ENCODE measurements at regions not wholly inside any gene's neighbourhood (a gene's known extent, or its start where the extent isn't known, plus 50 kb on each side); places are given as distances from the start of the nearest gene placed in this dataset.

DNA sequence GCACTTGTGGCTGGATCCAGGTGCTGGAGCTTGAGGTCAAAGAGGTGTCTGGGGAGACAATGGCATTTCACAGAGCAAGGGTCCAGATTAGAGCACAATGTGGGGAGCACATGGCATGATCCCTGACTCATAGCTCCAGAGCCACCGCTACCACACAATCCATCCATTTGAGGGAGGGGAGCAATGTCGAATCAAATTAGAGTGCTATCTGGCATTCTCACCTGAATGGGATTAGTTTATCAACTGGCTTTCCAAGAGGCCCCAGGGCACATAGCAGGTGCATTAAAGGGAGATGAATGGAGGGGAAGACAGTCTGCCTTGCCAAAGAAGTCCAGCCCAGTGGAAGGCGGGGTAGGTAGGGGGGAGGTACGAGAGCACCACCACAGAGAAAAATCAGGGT lies 194.4 kb upstream of the GPR12 start:
- H3K9me3 ChIP-seq, result no peaks in the 10 kb centered on the region
- H3K9ac ChIP-seq (ENCODE audit: low read depth in 2 of 2, low read length in 2 of 2), result peak overlapping the region; percentile 16 to 76
- H3K36me3 ChIP-seq, result no peaks in the 10 kb centered on the region
- no peak overlapping the region for H3K4me3 ChIP-seq
- TF ChIP-seq, protein P1, sequence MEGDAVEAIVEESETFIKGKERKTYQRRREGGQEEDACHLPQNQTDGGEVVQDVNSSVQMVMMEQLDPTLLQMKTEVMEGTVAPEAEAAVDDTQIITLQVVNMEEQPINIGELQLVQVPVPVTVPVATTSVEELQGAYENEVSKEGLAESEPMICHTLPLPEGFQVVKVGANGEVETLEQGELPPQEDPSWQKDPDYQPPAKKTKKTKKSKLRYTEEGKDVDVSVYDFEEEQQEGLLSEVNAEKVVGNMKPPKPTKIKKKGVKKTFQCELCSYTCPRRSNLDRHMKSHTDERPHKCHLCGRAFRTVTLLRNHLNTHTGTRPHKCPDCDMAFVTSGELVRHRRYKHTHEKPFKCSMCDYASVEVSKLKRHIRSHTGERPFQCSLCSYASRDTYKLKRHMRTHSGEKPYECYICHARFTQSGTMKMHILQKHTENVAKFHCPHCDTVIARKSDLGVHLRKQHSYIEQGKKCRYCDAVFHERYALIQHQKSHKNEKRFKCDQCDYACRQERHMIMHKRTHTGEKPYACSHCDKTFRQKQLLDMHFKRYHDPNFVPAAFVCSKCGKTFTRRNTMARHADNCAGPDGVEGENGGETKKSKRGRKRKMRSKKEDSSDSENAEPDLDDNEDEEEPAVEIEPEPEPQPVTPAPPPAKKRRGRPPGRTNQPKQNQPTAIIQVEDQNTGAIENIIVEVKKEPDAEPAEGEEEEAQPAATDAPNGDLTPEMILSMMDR (IDR thresholded peaks at IDR 0.05), result no peak
- H3K27me3 ChIP-seq, result no peaks in the 10 kb centered on the region
- DNase-seq, result no peak
- intact Hi-C loops (cut with DNase I), result loop anchor here (10.0 kb wide), 1 partner anchor 1020 kb away; no protein-coding TSS in a partner anchor
- peak overlapping the region; percentile 79 for H3K27ac ChIP-seq
- peaks cover 15% of the 10 kb centered on the region for H3K4me1 ChIP-seq

DNA sequence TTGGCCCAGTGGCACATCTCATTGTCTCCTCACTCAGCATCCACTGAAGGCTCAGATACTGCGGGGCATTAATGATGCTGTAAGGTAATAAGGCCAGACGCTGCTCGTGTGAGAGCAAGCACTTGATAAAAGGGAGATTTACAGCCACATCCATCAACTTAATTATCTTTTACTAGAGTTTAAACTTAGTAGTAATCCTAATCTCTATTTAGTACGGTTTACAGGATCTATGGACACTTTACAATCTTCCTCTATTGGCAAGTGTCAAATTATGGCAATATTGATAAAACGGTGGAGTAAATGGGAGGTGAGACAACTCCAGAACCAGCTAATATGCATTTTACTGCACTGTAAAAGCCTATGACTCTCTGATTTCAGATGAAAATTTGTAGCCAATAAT lies 192.7 kb upstream of the GPR12 start:
- Histone ChIP-seq H3K27ac (peak overlapping the region; percentile 95), H3K9me3 (no peaks in the 10 kb centered on the region), H3K27me3 (no peaks in the 10 kb centered on the region), H3K4me1 (peaks cover 15% of the 10 kb centered on the region), H3K36me3 (no peaks in the 10 kb centered on the region), H3K4me3 (no peak overlapping the region), H3K9ac (ENCODE audit: low read depth in 2 of 2, low read length in 2 of 2) (peak overlapping the region; percentile 13 to 84)
- DNase-seq, result no peak
- TF ChIP-seq, protein P1 (IDR thresholded peaks at IDR 0.05), result no peak
- intact Hi-C loops (cut with DNase I), result loop anchor here (10.0 kb wide), 1 partner anchor 1022 kb away; no protein-coding TSS in a partner anchor

GRCh38 chr13:26952551-26953143 lies 192.1 kb upstream of the GPR12 start:
- Histone ChIP-seq H3K9ac (ENCODE audit: low read depth in 2 of 2, low read length in 2 of 2) (peak overlapping the region; percentile 13 to 84), H3K4me1 (peaks cover 15% of the 10 kb centered on the region), H3K9me3 (no peaks in the 10 kb centered on the region), H3K4me3 (no peak overlapping the region), H3K27me3 (no peaks in the 10 kb centered on the region), H3K36me3 (no peaks in the 10 kb centered on the region), H3K27ac (peak overlapping the region; percentile 95)
- no peak for DNase-seq
- TF ChIP-seq, protein P1 (IDR thresholded peaks at IDR 0.05), result no peak
- intact Hi-C loops (cut with DNase I), result loop anchor here (10.0 kb wide), 1 partner anchor 1022 kb away; no protein-coding TSS in a partner anchor

DNA sequence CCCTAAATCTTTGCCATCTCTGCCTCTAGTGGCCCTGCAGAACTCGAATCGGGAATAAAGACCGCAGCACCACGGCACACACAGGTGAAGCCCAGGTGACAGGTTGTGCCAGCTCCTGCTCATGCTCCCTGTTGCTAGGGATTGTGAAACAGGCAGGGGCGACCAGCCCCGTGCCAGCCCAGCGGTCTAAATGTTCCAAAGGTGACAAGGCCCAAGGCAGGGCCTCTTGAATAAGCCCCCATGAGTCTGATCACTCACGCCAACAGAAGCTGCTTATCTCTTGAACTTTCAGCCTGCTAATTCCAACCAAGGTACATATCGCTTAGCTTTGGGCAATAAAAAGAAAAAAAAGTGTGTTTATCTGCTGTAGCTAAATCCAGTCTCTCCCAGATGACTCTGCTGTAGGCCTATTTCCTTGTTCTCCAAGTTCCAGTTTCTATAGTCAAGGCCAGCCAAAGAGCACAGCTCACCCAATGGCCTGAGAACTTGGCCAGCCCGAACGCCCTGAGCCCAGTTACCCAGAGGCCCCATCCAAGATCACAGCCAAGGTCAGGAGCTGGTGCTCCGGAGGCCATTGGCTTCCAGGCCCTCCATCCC lies 191.1 kb upstream of the GPR12 start:
- H3K4me1 ChIP-seq, result peaks cover 15% of the 10 kb centered on the region
- DNase-seq, result peak; percentile 83
- H3K27ac ChIP-seq, result peak overlapping the region; percentile 95

DNA sequence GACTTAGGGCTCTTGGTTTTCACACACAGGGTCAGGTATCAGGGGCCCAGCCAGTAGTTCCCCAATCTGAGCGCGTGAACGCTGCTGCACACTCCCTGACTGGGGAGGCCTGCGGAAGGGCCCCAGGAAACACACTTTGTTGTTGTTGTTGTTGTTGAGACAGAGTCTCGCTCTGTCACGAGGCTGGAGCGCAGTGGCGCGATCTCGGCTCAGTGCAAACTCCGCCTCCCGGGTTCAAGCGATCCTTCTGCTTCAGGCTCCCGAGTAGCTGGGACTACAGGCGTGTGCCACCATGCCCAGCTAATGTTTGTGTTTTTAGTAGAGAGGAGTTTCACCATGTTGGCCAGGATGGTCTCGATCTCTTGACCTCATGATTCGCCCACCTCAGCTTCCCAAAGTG lies 190.4 kb upstream of the GPR12 start:
- peaks cover 15% of the 10 kb centered on the region for H3K4me1 ChIP-seq
- intact Hi-C loops (cut with DNase I), result loop anchor here (10.0 kb wide), 1 partner anchor 1024 kb away; no protein-coding TSS in a partner anchor
- H3K36me3 ChIP-seq, result no peaks in the 10 kb centered on the region
- DNase-seq, result peak; percentile 60
- TF ChIP-seq, protein P1 (IDR thresholded peaks at IDR 0.05), result no peak
- peak overlapping the region; percentile 41 to 84 for H3K9ac ChIP-seq (ENCODE audit: low read depth in 2 of 2, low read length in 2 of 2)
- no peak overlapping the region for H3K4me3 ChIP-seq
- no peaks in the 10 kb centered on the region for H3K27me3 ChIP-seq
- H3K9me3 ChIP-seq, result no peaks in the 10 kb centered on the region
- peak overlapping the region; percentile 95 for H3K27ac ChIP-seq

More for the DNA sequence above, 191.1 kb upstream of the GPR12 start:
- Histone ChIP-seq H3K36me3 (no peaks in the 10 kb centered on the region), H3K9me3 (no peaks in the 10 kb centered on the region), H3K27me3 (no peaks in the 10 kb centered on the region), H3K4me3 (no peak overlapping the region), H3K9ac (ENCODE audit: low read depth in 2 of 2, low read length in 2 of 2) (peak overlapping the region; percentile 41 to 84)
- intact Hi-C loops (cut with DNase I), result loop anchor here (10.0 kb wide), 1 partner anchor 1023 kb away; no protein-coding TSS in a partner anchor
- TF ChIP-seq, protein P1 (IDR thresholded peaks at IDR 0.05), result no peak

All from colonic mucosa (tissue), 4 donors.